ENCODE measurements at regions not wholly inside any gene's neighbourhood (a gene's known extent, or its start where the extent isn't known, plus 50 kb on each side); places are given as distances from the start of the nearest gene placed in this dataset.

- peak; percentile 28 for DNase-seq (ENCODE audit: low read depth)
Measured at GRCh38 chr6:155706341-155706740, 250.7 kb upstream of the NOX3 start.

- no peak for DNase-seq (ENCODE audit: low read depth)
Measured at GRCh38 chr6:155701342-155701741, 245.7 kb upstream of the NOX3 start.

- DNase-seq (ENCODE audit: low read depth) = no peak
Measured at GRCh38 chr6:155695495-155695894, 239.9 kb upstream of the NOX3 start.

- no peak for DNase-seq (ENCODE audit: low read depth)
Measured at GRCh38 chr6:155694419-155694790, 238.8 kb upstream of the NOX3 start.

GRCh38 chr6:155693573-155694418 is 238.2 kb upstream of the NOX3 start:
- DNase-seq (ENCODE audit: low read depth) = no peak

- no peak for DNase-seq (ENCODE audit: low read depth)
Measured at GRCh38 chr6:155690820-155691219, 235.2 kb upstream of the NOX3 start.

- no peak for DNase-seq (ENCODE audit: low read depth)
Measured at GRCh38 chr6:155687645-155688044, 232.0 kb upstream of the NOX3 start.

DNA sequence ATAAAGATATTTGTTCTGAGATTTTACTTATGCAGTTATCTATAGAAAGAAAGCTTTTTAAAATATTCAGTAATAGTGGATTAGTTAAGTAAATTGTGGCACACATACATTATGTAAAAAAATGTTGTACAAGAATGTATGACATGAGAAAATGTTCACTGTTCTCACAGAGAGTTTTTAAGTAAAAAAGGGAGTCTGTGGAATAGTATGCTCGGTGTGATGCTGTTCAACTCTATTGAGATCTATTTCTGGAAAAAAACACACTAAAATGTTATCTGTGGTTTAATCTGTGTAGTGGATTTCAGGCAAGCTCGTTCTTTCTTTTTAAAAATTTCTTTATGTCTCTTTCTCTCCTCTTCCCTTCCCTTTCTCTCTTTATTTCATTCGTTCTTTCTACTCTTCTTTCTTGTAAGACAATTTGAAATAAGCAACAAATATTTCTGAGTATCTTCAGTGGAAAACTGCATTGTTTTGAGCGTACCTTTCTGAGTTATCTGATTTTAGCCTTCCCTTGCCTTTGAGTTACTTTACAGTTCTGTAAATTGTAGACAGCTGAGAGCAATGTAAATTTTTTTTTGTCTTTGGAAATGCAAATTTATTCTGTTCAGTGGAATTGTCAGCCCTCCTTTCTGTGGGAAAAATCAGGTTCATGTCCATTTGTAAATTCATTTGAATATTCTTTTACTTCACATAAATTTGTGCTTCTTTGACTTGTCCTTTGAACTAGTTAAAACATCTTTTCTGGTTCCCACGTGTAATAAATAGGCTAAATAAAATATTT is 229.0 kb upstream of the NOX3 start:
- DNase-seq (ENCODE audit: low read depth) = no peak

DNA sequence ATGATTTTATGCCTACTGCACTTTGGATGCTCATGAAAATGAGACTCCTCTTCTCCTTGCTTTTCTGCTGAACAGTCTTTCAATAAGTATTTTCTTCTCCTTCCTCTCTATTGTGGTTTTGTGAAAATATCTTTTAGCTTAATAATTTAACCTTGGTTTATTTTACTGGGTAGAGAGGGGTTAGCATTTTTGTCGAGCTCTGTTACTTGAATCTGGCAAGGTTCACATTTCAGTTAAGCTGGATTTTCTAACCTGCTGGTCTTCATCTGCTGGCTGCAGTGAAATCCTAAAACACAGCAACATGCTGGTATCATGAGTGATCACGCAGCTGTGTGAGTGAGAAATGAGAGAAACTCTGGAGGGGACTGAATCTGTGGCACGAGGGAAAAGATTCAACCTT is 222.7 kb upstream of the NOX3 start:
- no peak for DNase-seq (ENCODE audit: low read depth)

GRCh38 chr6:155676346-155676745 is 220.7 kb upstream of the NOX3 start:
- DNase-seq (ENCODE audit: low read depth) = no peak

DNA sequence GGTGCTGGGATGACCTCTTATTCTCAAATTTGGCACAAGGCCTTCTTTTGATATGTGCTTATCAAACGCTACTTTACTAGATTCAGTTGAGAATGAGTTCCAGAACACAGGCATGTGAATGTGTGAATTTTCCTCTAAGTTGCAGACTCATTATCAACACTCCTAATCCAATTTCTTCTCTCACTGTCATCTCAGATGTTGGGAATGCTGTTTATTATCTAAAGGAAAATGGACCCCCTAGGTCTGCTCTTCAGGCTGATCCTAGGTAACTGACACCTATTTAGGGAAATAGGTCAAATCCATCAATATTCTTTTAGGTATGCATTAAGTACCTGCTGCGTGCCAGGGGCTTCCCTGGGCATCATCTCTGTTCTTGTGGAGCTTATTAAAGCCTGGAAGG is 215.0 kb upstream of the NOX3 start:
- no peak for DNase-seq (ENCODE audit: low read depth)

DNA sequence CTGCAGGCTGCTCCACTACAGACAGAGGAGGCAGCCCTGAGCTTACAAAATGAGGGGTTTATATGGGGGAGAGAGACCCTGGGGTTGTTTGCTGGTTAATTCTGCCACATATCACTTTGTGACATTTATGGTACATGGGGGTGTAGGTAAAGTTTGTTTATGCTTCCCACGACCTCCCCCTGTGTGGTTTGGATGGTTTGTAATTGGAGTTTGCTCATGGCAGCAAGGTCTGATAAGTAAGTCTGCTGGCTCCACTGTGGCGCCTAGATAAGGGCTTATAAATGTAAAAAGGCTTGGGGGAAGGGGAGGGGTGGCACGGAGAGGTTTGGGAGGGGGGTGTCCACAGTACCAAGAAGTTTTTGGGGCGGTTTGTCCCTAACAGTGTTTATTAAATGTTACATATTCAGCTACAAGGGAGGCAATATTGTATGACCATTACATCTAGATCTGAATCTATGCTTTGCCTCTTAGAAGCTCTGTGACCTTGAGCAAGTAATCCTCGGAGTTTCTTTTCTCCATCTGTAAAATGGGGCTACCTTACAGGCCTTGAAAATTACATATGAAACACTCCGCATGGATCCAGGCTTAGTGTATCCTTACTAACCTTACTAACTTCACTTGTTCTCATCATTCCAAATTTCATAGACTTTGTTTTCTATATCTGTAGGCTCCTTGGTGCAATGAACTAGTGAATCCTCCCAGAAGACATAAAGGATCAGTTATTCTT is 204.8 kb upstream of the NOX3 start:
- no peak for DNase-seq (ENCODE audit: low read depth)

- DNase-seq (ENCODE audit: low read depth) = no peak
Measured at GRCh38 chr6:155656024-155656423, 200.4 kb upstream of the NOX3 start.

GRCh38 chr6:155654474-155654873 is 198.8 kb upstream of the NOX3 start:
- DNase-seq (ENCODE audit: low read depth) = no peak

DNA sequence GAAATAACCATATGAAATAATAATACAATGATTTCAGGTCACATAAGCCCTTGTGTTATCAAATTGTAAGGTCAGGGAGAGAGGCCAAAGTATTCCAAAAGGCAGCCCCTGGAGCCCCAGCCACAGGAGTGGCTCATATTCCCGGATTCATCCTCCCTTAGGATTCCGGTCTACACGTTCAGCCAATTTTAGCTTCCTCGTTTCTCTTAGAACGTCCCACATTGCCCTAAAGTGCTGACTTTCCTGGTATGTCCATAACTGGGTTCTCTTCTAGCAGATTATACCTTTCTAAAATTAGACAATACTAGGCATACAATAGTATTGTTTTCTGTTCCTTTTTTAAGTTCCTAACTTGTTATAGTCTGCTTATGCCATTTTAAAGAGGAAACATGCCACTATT is 192.7 kb upstream of the NOX3 start:
- no peak for DNase-seq (ENCODE audit: low read depth)

DNA sequence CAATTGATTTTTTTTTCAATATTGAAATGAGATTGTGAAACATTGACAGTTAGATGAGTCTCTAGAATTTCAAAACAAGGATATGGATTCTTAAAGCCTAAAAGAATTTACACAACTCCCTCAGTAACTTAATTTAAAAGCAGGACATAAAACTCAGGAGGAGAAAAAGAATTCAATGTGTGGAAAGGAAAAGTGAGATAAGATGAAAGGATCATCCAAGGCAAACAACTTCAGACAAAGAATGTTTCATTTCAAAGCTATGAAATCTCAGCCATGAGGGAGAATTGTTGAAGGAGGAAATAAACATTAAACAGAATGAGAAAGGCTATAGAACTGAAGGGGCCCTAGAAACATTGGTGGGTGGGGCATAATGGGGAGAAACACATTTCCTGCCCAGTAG is 191.7 kb upstream of the NOX3 start:
- no peak for DNase-seq (ENCODE audit: low read depth)

DNA sequence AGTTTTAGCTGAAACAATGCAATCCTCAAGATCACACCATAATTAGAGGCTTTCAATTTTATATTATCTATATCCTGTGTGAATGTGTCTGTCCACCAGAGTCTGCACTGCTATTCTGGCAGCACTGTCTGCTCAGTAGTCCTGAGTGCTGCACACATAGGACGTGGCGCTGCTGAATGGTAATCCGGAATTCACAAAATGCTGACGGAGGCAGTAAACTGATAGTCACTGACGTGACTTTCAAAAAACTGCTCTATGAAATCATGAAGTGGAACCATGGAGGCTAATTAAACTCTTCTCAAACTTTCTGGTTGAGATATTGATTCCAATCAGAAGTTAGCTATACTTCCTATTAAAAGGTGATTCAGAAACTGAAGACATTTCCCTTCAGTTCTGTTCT is 190.8 kb upstream of the NOX3 start:
- no peak for DNase-seq (ENCODE audit: low read depth)

DNA sequence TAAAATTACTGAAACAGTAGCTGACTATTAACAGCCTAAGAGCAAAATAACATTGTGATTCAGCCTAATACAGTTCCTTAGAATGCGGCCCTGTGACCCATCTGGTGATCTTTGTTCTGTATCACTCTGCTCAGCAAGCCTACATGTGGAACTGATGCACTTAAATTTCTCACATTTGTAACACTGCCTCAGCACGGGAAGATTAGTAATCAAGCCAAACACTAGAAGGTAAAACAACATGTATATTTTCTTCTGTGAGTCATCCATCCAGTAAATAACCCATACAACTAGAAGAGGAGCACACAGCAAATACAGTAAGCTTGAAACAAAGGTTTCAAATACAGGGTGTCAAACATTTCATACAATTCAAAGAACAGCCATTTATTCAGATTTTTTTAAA is 189.7 kb upstream of the NOX3 start:
- peak; percentile 27 for DNase-seq (ENCODE audit: low read depth)

- DNase-seq (ENCODE audit: low read depth) = no peak
Measured at GRCh38 chr6:155641603-155642002, 186.0 kb upstream of the NOX3 start.

DNA sequence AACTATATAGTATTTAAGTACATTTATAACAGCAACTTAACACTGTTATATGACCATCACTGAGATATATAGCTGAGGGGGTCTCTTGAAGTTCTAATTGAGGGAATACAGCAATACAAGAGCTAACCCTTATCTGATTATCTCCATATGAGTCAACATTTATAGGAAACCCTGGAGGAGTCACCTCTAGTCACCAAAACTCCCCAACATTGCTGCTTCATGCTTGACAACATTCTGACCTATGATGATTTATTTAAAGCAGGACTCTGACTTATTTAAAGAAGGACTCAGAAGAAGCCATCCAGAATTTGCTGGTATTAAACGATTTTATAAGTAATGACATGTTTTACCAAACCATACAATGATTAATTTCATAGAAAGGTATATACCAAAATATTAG is 182.6 kb upstream of the NOX3 start:
- DNase-seq (ENCODE audit: low read depth) = no peak

- DNase-seq (ENCODE audit: low read depth) = no peak
Measured at GRCh38 chr6:155635416-155635815, 179.8 kb upstream of the NOX3 start.

DNA sequence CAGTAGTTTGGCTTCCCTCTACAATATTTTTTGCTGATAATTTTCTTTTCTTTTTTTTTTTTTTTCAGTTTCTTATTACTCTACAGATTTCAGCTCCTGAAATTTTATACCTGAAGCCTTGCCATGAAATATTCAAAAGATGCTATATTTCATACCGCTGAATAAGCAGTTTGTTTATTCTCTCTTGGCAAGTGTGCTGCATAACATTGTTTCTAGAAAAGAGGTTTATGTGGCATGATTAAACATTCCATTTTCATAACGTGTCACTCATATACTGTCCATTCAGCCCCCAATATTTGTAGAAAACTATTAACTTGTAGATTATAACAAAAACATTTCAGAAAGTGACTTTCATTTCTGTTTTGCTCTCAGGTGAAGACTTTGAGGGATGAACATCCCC is 174.4 kb upstream of the NOX3 start:
- no peak for DNase-seq (ENCODE audit: low read depth)
